Fibroblast of skin of scalp (primary cell): ENCODE measurements at regions not wholly inside any gene's neighbourhood (a gene's known extent, or its start where the extent isn't known, plus 50 kb on each side); places are given as distances from the start of the nearest gene placed in this dataset.
"Not testable (repeated sequence)": the region's sequence is repeated elsewhere in the genome, so short reads cannot be mapped to it uniquely, and the experiment has no call there.

ENCODE experiments used
- DNase-seq: peaks from one replicate; pipeline ENCODE4 v3.0.0-alpha.2; 2013

- no peak for DNase-seq
Observed at GRCh38 chr2:236904389-236905263, 181.1 kb upstream of the COPS8 start.

- DNase-seq, result no peak
Observed at GRCh38 chr2:236905976-236906375, 179.7 kb upstream of the COPS8 start.

GRCh38 chr2:236908439-236909192 lies 177.1 kb upstream of the COPS8 start:
- no peak for DNase-seq

GRCh38 chr2:236909193-236909504 lies 176.5 kb upstream of the COPS8 start:
- DNase-seq, result no peak

- DNase-seq, result no peak
Observed at GRCh38 chr2:236909802-236910201, 175.9 kb upstream of the COPS8 start.

- no peak for DNase-seq
Observed at GRCh38 chr2:236910781-236911495, 174.8 kb upstream of the COPS8 start.

- DNase-seq, result no peak
Observed at GRCh38 chr2:236912326-236913120, 173.2 kb upstream of the COPS8 start.

GRCh38 chr2:236915186-236915585 lies 170.5 kb upstream of the COPS8 start:
- DNase-seq, result no peak

- no peak for DNase-seq
Observed at GRCh38 chr2:236915726-236916125, 170.0 kb upstream of the COPS8 start.

- no peak for DNase-seq
Observed at GRCh38 chr2:236916181-236916580, 169.5 kb upstream of the COPS8 start.

GRCh38 chr2:236916651-236917050 lies 169.0 kb upstream of the COPS8 start:
- no peak for DNase-seq

GRCh38 chr2:236917164-236917563 lies 168.5 kb upstream of the COPS8 start:
- DNase-seq, result no peak

GRCh38 chr2:236918545-236918944 lies 167.1 kb upstream of the COPS8 start:
- DNase-seq, result no peak

GRCh38 chr2:236919209-236919608 lies 166.5 kb upstream of the COPS8 start:
- DNase-seq, result peak; percentile 35

- not testable (repeated sequence) for DNase-seq
Observed at GRCh38 chr2:236919801-236920379, 165.8 kb upstream of the COPS8 start.

GRCh38 chr2:236922061-236922460 lies 163.6 kb upstream of the COPS8 start:
- no peak for DNase-seq

- no peak for DNase-seq
Observed at GRCh38 chr2:236928380-236929037, 157.2 kb upstream of the COPS8 start.

GRCh38 chr2:236932831-236933361 lies 152.8 kb upstream of the COPS8 start:
- DNase-seq, result no peak

- DNase-seq, result no peak
Observed at GRCh38 chr2:236934166-236934565, 151.5 kb upstream of the COPS8 start.

GRCh38 chr2:236934656-236935055 lies 151.0 kb upstream of the COPS8 start:
- DNase-seq, result no peak

- no peak for DNase-seq
Observed at GRCh38 chr2:236935083-236935482, 150.6 kb upstream of the COPS8 start.
